GM12864 (cell line): ENCODE measurements at regions not wholly inside any gene's neighbourhood (a gene's known extent, or its start where the extent isn't known, plus 50 kb on each side); places are given as distances from the start of the nearest gene placed in this dataset.
A peak's percentile ranks its signal among the peaks of the same experiment; 100 is the strongest.

ENCODE experiments used
- DNase-seq: peaks from one replicate; pipeline ENCODE4 v3.0.0-alpha.2; 2011; ENCODE audit warnings: low read depth
- H3K4me3 ChIP-seq: 2 replicates; pipeline ENCODE4 v1.5.1; 2011; ENCODE audit warnings: mild to moderate bottlenecking, low read depth, low read length, control low read depth
- CTCF ChIP-seq: IDR thresholded peaks from 2 replicates; pipeline ENCODE4 v1.5.1; 2011; ENCODE audit warnings: low read depth, mild to moderate bottlenecking, moderate library complexity, low read length, control low read depth, inconsistent platforms; ENCODE audit errors: missing control alignments

- H3K4me3 ChIP-seq: no peak overlapping the region
- DNase-seq: no peak
- TF ChIP-seq CTCF: no peak
Observed at GRCh38 chr15:61624950-61625349, 395.8 kb upstream of the RORA start.

GRCh38 chr15:61623746-61624145, 394.6 kb upstream of the RORA start:
- H3K4me3 ChIP-seq: no peak overlapping the region
- DNase-seq: no peak
- TF ChIP-seq CTCF: no peak

- DNase-seq: no peak
- no peak overlapping the region for H3K4me3 ChIP-seq
- no peak for TF ChIP-seq CTCF
Observed at GRCh38 chr15:61621865-61622264, 392.8 kb upstream of the RORA start.

GRCh38 chr15:61621146-61621545, 392.0 kb upstream of the RORA start:
- peak; percentile 61 for TF ChIP-seq CTCF
- H3K4me3 ChIP-seq: no peak overlapping the region
- DNase-seq: no peak

GRCh38 chr15:61620151-61620550, 391.0 kb upstream of the RORA start:
- no peak for DNase-seq
- no peak for TF ChIP-seq CTCF
- H3K4me3 ChIP-seq: no peak overlapping the region

GRCh38 chr15:61613729-61614128, 384.6 kb upstream of the RORA start:
- no peak overlapping the region for H3K4me3 ChIP-seq
- TF ChIP-seq CTCF: no peak
- no peak for DNase-seq

GRCh38 chr15:61613138-61613537, 384.0 kb upstream of the RORA start:
- no peak for DNase-seq
- H3K4me3 ChIP-seq: no peak overlapping the region
- TF ChIP-seq CTCF: no peak
